Activated CD4-positive, alpha-beta T cell treated with anti-CD3 and anti-CD28 coated beads, Interleukin-2, amount 10 ng/mL, durations not matched to agents 7 days and 5 days (primary cell): ENCODE measurements at regions not wholly inside any gene's neighbourhood (a gene's known extent, or its start where the extent isn't known, plus 50 kb on each side); places are given as distances from the start of the nearest gene placed in this dataset.

ENCODE experiments used
- CTCF ChIA-PET: fragments of 350-600 bp; sonication (Branson Sonifier 250); formaldehyde crosslinking; loops from one replicate; lab custom pipeline; 2021; ENCODE audit warnings: antibody characterized with exemption; lab: Charles Lee
- POLR2A ChIA-PET: fragments of 350-600 bp; sonication (Branson Sonifier 250); formaldehyde crosslinking; loops from one replicate; lab custom pipeline; 2021; ENCODE audit warnings: antibody characterized with exemption; lab: Charles Lee
- DNase-seq: peaks from one replicate; pipeline ENCODE4 v3.0.0-alpha.2; 2020
- H3K27ac Mint-ChIP-seq: one replicate; pipeline ENCODE4 v1.8.0; 2021; ENCODE audit warnings: mild to moderate bottlenecking, moderate library complexity, mixed read lengths
- H3K27me3 Mint-ChIP-seq: one replicate; pipeline ENCODE4 v1.8.0; 2021; ENCODE audit warnings: mixed read lengths
- H3K36me3 Mint-ChIP-seq: one replicate; pipeline ENCODE4 v1.8.0; 2021; ENCODE audit warnings: low read depth, mixed read lengths
- H3K4me1 Mint-ChIP-seq: one replicate; pipeline ENCODE4 v1.8.0; 2021; ENCODE audit warnings: mixed read lengths
- H3K4me3 Mint-ChIP-seq: one replicate; pipeline ENCODE4 v1.8.0; 2021; ENCODE audit warnings: mild to moderate bottlenecking, moderate library complexity, mixed read lengths
- H3K9me3 Mint-ChIP-seq: one replicate; pipeline ENCODE4 v1.8.0; 2021; ENCODE audit warnings: mixed read lengths

- no peaks in the 10 kb centered on the region for H3K9me3 Mint-ChIP-seq
- CTCF ChIA-PET = interaction anchor here (0.5 kb wide), 1 partner anchor 1628 kb away, joined by 3 read pairs; no protein-coding TSS in a partner anchor
- peaks cover 5% of the 10 kb centered on the region for H3K27me3 Mint-ChIP-seq
- POLR2A ChIA-PET = no interaction called here
- H3K4me1 Mint-ChIP-seq = no peaks in the 10 kb centered on the region
- H3K27ac Mint-ChIP-seq = no peak overlapping the region
- DNase-seq = no peak
- no peak overlapping the region for H3K4me3 Mint-ChIP-seq
- H3K36me3 Mint-ChIP-seq = no peaks in the 10 kb centered on the region
Measured at GRCh38 chr5:155091768-155092717, 78.5 kb downstream of the KIF4B start.

- Mint-ChIP-seq H3K36me3 (no peaks in the 10 kb centered on the region), H3K9me3 (no peaks in the 10 kb centered on the region), H3K27me3 (peaks cover 9% of the 10 kb centered on the region), H3K4me1 (no peaks in the 10 kb centered on the region), H3K27ac (no peak overlapping the region), H3K4me3 (no peak overlapping the region)
- ChIA-PET POLR2A (no interaction called here), CTCF (no interaction called here)
- DNase-seq = no peak
Measured at GRCh38 chr5:155094455-155094854, 80.9 kb downstream of the KIF4B start.

GRCh38 chr5:155097995-155098394 lies 84.4 kb downstream of the KIF4B start:
- ChIA-PET POLR2A (no interaction called here), CTCF (no interaction called here)
- peaks cover 7% of the 10 kb centered on the region for H3K27me3 Mint-ChIP-seq
- H3K27ac Mint-ChIP-seq = no peak overlapping the region
- no peak for DNase-seq
- no peaks in the 10 kb centered on the region for H3K9me3 Mint-ChIP-seq
- no peaks in the 10 kb centered on the region for H3K4me1 Mint-ChIP-seq
- H3K4me3 Mint-ChIP-seq = no peak overlapping the region
- H3K36me3 Mint-ChIP-seq = no peaks in the 10 kb centered on the region

GRCh38 chr5:155098433-155098832 lies 84.9 kb downstream of the KIF4B start:
- H3K27me3 Mint-ChIP-seq = peaks cover 7% of the 10 kb centered on the region
- no peak overlapping the region for H3K27ac Mint-ChIP-seq
- no peak overlapping the region for H3K4me3 Mint-ChIP-seq
- no peaks in the 10 kb centered on the region for H3K9me3 Mint-ChIP-seq
- no peaks in the 10 kb centered on the region for H3K36me3 Mint-ChIP-seq
- POLR2A ChIA-PET = no interaction called here
- CTCF ChIA-PET = no interaction called here
- H3K4me1 Mint-ChIP-seq = no peaks in the 10 kb centered on the region
- DNase-seq = no peak

GRCh38 chr5:155101697-155102096 lies 88.1 kb downstream of the KIF4B start:
- no peaks in the 10 kb centered on the region for H3K9me3 Mint-ChIP-seq
- H3K27ac Mint-ChIP-seq = no peak overlapping the region
- H3K4me1 Mint-ChIP-seq = no peaks in the 10 kb centered on the region
- no peak for DNase-seq
- no peaks in the 10 kb centered on the region for H3K36me3 Mint-ChIP-seq
- H3K27me3 Mint-ChIP-seq = peaks cover 4% of the 10 kb centered on the region
- no peak overlapping the region for H3K4me3 Mint-ChIP-seq
- ChIA-PET CTCF (no interaction called here), POLR2A (no interaction called here)

GRCh38 chr5:155103146-155103545 lies 89.6 kb downstream of the KIF4B start:
- Mint-ChIP-seq H3K4me1 (no peaks in the 10 kb centered on the region), H3K9me3 (no peaks in the 10 kb centered on the region), H3K27me3 (peaks cover 4% of the 10 kb centered on the region), H3K36me3 (no peaks in the 10 kb centered on the region), H3K27ac (no peak overlapping the region), H3K4me3 (no peak overlapping the region)
- ChIA-PET CTCF (no interaction called here), POLR2A (no interaction called here)
- DNase-seq = no peak

- no peaks in the 10 kb centered on the region for H3K4me1 Mint-ChIP-seq
Measured at GRCh38 chr5:155104441-155104840, 90.9 kb downstream of the KIF4B start.

GRCh38 chr5:155106221-155106620 lies 92.7 kb downstream of the KIF4B start:
- ChIA-PET POLR2A (no interaction called here), CTCF (no interaction called here)
- H3K9me3 Mint-ChIP-seq = no peaks in the 10 kb centered on the region
- H3K27ac Mint-ChIP-seq = no peak overlapping the region
- H3K36me3 Mint-ChIP-seq = no peaks in the 10 kb centered on the region
- no peak for DNase-seq
- no peaks in the 10 kb centered on the region for H3K27me3 Mint-ChIP-seq
- no peaks in the 10 kb centered on the region for H3K4me1 Mint-ChIP-seq
- no peak overlapping the region for H3K4me3 Mint-ChIP-seq

More at GRCh38 chr5:155104441-155104840, 90.9 kb downstream of the KIF4B start:
- Mint-ChIP-seq H3K27ac (no peak overlapping the region), H3K4me3 (no peak overlapping the region), H3K36me3 (no peaks in the 10 kb centered on the region), H3K27me3 (no peaks in the 10 kb centered on the region), H3K9me3 (no peaks in the 10 kb centered on the region)
- CTCF ChIA-PET = no interaction called here
- POLR2A ChIA-PET = no interaction called here
- DNase-seq = no peak

- H3K36me3 Mint-ChIP-seq = no peaks in the 10 kb centered on the region
- H3K9me3 Mint-ChIP-seq = peaks cover 3% of the 10 kb centered on the region
- H3K4me3 Mint-ChIP-seq = no peak overlapping the region
- H3K4me1 Mint-ChIP-seq = no peaks in the 10 kb centered on the region
- no peak for DNase-seq
- H3K27ac Mint-ChIP-seq = no peak overlapping the region
- no peaks in the 10 kb centered on the region for H3K27me3 Mint-ChIP-seq
- POLR2A ChIA-PET = no interaction called here
- CTCF ChIA-PET = no interaction called here
Measured at GRCh38 chr5:155113888-155114287, 100.3 kb downstream of the KIF4B start.

GRCh38 chr5:155114655-155115054 lies 101.1 kb downstream of the KIF4B start:
- Mint-ChIP-seq H3K4me3 (no peak overlapping the region), H3K9me3 (peaks cover 3% of the 10 kb centered on the region)

GRCh38 chr5:155116456-155117251 lies 103.1 kb downstream of the KIF4B start:
- no peak for DNase-seq
- CTCF ChIA-PET = no interaction called here
- Mint-ChIP-seq H3K4me1 (no peaks in the 10 kb centered on the region), H3K27ac (no peak overlapping the region), H3K4me3 (no peak overlapping the region), H3K27me3 (no peaks in the 10 kb centered on the region), H3K36me3 (no peaks in the 10 kb centered on the region), H3K9me3 (peaks cover 3% of the 10 kb centered on the region)
- POLR2A ChIA-PET = no interaction called here

More at GRCh38 chr5:155114655-155115054, 101.1 kb downstream of the KIF4B start:
- POLR2A ChIA-PET = no interaction called here
- H3K4me1 Mint-ChIP-seq = no peaks in the 10 kb centered on the region
- no peak overlapping the region for H3K27ac Mint-ChIP-seq
- H3K36me3 Mint-ChIP-seq = no peaks in the 10 kb centered on the region
- H3K27me3 Mint-ChIP-seq = no peaks in the 10 kb centered on the region
- CTCF ChIA-PET = no interaction called here
- no peak for DNase-seq

- Mint-ChIP-seq H3K36me3 (no peaks in the 10 kb centered on the region), H3K27ac (no peak overlapping the region), H3K27me3 (peaks cover 6% of the 10 kb centered on the region), H3K9me3 (no peaks in the 10 kb centered on the region), H3K4me1 (no peaks in the 10 kb centered on the region), H3K4me3 (no peak overlapping the region)
- CTCF ChIA-PET = no interaction called here
- DNase-seq = no peak
- POLR2A ChIA-PET = no interaction called here
Measured at GRCh38 chr5:155125551-155126095, 112.1 kb downstream of the KIF4B start.

- ChIA-PET CTCF (no interaction called here), POLR2A (no interaction called here)
- no peaks in the 10 kb centered on the region for H3K9me3 Mint-ChIP-seq
- no peak overlapping the region for H3K27ac Mint-ChIP-seq
- no peak overlapping the region for H3K4me3 Mint-ChIP-seq
- no peaks in the 10 kb centered on the region for H3K36me3 Mint-ChIP-seq
- DNase-seq = no peak
- H3K27me3 Mint-ChIP-seq = peaks cover 8% of the 10 kb centered on the region
- no peaks in the 10 kb centered on the region for H3K4me1 Mint-ChIP-seq
Measured at GRCh38 chr5:155126573-155126972, 113.0 kb downstream of the KIF4B start.
